GM18867 (cell line): ENCODE measurements at regions not wholly inside any gene's neighbourhood (a gene's known extent, or its start where the extent isn't known, plus 50 kb on each side); places are given as distances from the start of the nearest gene placed in this dataset.

Source experiments
- ATAC-seq: cut with Tn5 transposase; IDR thresholded peaks from one replicate; pipeline ENCODE4 v1.9.1; 2021; ENCODE audit warnings: mild to moderate bottlenecking, moderate library complexity; ENCODE audit not compliant: unreplicated experiment

DNA sequence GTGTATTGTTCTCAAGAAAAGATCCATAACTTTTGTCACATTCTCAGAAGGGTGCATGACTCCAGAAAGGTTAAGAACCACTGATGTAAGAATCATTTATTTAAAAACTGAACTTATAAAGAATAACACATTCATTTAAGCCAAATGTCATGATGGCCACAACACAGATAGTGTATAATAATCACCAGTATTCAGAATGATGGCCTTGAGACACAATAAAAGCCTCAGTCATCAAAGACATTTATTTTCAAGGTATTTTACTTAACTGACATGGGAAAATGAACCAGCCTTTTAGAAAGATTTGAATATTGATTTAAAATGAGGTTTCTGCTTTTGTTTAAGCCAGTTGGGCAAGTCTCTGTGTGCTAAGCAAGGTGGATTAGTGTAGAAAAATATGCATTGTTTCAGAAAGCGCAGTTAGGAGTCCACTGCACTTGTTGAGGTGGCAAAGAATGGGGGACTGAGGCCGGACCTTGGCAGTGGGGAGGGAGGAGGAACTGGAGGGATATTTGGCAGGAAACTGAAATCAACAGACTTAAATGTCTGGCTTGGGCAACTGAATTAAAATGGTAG, 371.9 kb upstream of the ESRRG start:
- ATAC-seq, result no peak

DNA sequence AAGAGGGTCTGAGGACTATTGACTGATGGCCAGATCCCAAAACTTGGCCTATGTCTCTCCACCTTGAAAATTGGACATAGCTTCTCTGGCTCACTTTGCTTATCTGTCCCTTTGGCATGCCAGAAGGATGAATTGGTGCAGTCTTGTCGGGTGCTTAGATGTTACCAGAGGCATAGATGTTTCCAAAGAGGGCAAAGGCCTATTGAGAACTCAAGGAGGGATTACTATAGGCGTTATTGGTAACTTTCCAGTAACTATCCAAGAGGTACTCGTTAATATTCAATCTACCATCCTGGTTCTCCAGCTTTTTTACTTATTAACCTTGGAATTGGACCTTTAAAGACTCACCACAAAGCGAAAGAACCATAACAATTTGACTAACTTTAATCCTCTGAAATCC, 368.3 kb upstream of the ESRRG start:
- ATAC-seq, result no peak

DNA sequence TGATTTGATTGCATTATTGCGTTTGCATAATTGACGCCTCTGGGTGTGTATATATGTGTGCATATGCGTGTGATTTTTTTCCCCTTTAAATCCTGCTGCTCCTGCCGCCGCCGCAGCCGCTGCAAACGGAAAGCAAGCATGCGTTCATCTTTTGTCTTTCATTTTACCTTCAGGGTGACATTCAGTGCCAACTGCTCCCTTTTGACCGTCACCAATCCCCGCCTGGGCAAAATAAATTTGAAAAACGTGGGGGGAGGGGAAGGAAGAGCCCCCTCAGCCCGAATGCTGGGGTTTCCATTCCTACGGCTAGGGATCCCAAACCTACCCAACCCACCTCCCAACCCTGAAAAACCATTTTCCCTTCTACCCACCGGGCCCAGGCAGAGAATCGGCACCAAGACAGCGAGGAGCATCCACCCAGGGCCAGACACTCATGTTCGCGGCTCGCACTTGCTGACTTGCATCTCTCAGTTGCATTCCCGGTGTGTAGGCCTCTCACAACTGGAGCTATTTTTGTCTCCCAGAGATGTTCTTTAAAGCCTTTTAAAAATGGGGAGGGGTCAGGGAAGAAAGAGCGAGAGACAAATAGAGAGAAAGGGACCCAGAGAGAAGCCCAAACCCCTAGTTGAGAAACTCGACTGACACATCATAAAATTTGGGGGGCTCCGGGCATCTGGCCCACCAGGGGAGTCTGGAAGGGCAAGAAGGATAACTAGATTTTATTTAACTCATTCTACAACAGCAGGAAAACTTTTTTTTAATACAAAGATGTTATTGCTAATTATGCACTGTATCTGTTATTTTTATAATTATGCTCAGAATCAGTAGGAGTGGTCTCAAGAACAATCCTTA, 367.1 kb upstream of the ESRRG start:
- ATAC-seq, result no peak

DNA sequence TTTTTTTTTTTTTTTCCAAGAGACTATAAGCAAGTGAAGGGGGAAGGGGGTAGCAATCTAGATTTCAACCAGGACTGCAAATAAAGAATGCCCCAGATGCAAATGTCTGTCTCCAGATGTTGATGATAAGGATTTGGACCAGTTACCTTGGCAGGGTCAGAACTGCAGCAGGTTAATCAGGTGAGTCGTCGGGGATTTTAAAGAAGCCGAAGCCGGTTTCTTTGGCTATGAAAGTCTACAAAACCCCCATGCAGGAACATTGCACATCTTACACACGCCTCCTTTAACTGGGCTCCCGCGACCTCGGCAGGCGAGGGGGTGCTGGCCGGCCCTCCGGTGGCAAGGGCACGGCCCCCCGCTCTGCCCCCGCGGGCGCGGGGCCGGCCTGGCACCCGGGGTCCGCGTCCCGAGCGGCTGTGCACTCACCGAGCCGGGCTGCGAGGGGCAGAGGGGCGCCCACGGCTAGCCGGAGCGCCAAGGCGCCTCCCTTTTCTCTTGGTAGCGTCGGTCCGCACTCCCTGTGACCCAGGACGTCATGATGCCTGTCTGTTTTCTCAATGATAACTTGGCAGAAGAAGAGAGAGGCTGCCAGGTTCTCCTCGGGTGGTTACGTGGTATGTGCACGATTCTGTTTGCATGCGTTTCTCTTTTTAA, 366.3 kb upstream of the ESRRG start:
- no peak for ATAC-seq

DNA sequence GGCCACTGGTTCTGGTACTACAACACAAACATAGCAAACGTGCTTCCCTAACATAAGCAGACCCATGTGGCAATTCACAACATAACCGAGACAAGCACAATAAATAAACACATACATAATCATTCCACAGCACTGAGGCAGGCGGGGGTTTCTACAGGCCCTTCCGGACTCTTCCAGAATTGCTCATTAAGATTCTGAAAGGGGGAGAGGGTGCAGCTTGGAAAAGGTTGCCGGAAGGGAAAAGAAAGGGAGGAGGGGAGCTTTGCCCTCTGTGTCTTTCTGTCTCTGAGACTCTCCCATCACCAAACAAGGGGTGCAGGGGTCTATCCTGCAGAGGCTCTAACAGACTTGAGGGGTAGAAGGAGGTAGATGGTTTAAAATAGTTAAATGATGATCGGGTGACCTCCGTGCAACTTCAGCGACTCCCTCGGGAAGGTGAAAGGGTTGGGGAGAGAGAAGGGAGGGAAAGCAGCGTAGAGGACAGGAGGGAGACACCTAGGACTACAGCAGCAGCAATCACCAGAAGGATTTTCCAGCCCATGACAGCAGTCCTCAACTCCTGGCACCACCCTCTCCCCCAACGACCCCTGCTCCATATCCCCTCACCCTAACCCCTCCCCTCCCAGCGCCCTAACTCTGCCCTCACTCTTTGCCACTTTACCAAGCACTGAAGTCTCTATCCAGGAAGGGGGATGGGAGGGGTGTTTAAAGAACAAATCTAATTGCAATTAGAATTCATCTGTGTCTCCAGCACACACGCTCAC, 365.5 kb upstream of the ESRRG start:
- no peak for ATAC-seq

DNA sequence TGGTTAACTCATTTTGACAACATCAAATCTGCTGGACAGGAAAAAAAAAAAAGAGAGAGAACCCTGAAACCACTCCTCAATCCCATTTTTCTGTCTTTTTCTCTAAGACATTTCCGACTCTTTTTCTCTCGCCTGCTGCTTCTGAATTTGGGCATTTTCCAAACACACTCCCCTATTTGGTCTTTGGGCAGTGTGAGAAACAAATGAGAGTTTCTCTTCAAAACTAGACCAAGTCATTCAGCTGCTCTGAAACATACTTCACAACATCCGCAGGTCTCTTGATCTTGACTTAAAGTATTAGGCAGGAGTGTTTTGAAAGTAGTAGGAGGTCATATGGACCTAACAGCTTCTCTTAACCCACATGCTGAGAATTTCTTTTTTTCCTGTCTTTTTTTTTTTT, 364.8 kb upstream of the ESRRG start:
- no peak for ATAC-seq

DNA sequence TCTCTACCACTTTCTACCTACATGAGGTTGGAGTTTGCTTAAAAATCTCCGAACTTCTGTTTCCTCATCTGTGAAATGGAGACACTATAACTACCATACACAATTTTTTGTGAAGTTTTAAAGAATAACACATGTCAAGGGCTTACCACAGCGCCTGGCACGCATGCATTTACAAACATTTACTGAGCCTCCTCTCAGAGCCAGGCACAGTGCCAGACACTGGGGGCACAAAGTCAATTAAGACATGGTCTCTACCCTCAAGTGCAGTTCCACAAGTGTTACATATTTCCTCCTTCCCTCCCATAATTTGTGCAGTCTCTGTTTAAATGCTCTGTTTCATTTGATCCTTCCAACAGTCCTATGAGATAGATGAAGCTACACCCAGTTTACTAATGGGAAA, 356.4 kb upstream of the ESRRG start:
- ATAC-seq, result no peak

DNA sequence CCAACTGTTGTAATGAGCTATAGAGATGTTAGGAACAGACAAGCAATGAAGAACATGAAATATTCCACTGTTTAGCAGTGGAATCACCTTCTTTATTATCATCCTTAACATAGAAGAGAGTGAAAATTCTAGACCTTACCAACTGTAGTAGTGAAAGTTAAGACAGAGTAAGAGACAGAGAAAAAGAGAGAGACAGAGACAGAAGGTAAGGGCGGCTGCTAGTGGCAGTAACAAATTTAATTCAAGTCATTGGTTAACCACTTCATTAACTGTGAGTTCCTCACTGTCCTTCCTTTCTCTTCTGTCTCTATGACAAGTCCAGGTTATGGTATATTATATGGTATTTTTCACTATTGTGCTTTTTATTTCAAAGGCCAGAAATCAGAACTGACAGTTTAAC, 355.7 kb upstream of the ESRRG start:
- no peak for ATAC-seq

DNA sequence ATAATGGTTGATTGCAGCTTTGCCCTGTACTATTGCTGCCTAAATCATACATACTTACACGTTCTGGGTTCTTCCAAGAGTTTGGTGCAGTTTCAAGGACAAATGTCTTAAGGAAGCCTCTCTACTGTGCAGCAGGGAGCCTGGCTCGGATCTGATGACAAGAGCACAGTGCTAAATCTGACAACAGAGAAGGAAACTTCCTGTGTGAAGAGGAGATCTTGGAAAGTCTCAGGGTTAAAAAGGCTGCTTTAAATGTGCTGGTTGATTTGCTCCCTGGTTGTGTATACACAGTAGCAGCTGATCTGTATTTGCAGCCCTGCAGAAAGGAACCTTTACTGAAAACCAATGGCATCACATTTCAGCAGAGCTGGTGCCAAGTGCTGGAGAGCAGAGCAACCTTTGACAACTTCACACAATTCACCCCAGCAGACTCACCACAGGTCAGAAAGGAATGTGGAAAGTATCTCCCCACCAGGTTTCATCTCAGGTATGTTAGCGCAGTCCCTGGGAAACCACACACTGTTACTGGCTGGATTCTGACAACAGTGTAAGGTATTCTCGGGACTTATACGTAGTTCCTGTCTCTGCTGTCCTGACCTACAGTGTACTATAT, 355.0 kb upstream of the ESRRG start:
- no peak for ATAC-seq

DNA sequence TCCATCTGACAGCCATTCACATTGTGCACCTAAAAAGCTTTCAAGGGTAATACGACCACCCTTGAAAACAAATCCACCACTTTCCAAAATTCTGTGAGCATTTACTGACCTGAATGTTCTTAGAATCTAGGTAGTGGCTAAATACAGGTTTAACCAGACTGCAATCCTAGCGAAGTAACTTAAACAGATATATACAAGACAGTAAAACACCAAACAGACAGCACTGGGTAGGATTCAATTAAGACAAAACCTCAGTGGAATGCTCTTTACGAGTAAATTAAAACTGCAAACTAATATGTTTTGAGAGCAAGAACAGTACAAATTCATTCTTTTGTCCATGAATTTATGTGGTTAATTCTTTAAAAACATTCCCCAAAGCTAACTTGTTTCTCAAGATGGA, 354.2 kb upstream of the ESRRG start:
- ATAC-seq, result no peak

DNA sequence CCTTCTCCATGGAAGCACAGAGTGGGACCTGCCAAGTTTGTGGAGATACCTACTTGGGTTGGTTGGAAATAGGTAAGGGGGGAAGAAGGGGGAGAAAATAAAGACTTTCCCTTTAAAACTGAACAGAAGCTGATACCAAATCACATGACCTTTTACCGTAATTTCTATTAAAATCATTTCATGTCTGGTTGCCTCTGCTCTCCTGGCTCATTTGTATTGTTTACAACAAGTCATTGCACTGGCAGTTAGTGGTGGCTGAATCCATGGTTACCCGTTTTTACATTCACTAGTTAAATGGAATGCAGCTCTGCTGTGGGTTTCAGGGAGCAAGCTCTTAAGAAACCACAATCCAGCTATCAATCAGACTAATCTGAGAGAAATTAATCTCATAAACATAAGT, 353.7 kb upstream of the ESRRG start:
- no peak for ATAC-seq

DNA sequence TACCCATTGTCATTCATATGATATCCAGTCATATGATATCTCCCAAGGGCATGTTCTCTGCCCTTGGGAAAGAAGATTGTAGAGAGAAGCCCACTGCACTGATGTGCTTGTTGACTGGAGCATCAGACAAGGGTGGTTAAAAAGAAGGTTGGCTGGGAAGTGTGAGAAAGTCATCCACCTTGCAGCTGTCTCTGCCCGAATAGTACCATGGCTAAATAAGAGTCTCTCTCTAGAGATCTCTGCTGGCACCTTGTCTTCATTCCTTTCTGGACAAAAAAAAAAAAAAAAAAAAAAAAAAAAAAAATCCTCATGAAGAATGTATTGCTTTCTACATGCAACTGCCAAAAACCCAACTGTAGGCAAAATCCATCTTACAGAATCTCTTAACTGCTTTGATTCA, 349.7 kb upstream of the ESRRG start:
- ATAC-seq, result no peak

DNA sequence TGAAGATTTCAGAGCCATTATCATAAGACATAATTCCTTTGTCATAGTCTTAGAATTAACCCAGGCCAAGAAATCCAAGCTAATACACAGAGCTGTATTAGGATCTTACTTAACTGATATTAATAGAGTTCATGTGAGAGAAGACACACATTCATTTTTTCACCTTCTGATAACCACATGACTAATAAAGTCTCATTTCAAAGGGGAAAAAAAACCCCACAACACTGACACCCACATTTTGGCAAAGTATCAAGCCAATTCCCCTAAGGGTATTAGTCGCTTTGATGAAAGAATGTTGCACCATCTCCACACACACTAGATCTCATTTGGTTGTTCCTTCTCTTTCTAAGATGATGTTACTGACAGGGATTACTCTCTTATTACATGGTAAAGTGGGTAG, 344.4 kb upstream of the ESRRG start:
- no peak for ATAC-seq

DNA sequence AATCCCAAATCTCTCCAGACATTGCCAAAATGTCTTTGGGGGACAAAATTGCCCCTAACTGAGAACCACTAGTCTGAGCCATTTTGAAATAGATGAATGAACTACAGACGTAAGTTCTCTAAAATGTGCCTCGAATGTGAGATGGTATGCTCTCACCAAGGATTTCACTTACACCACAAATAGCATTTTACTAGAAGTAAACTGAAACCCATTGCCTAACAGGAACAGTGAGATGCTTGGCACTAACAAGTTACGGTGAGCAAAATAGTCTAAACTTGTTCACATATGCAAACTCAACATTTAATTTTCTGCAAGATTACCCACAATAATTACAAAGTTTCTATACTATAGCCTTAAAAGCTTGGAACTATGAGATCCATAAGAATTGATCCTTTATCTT, 343.6 kb upstream of the ESRRG start:
- ATAC-seq, result no peak

DNA sequence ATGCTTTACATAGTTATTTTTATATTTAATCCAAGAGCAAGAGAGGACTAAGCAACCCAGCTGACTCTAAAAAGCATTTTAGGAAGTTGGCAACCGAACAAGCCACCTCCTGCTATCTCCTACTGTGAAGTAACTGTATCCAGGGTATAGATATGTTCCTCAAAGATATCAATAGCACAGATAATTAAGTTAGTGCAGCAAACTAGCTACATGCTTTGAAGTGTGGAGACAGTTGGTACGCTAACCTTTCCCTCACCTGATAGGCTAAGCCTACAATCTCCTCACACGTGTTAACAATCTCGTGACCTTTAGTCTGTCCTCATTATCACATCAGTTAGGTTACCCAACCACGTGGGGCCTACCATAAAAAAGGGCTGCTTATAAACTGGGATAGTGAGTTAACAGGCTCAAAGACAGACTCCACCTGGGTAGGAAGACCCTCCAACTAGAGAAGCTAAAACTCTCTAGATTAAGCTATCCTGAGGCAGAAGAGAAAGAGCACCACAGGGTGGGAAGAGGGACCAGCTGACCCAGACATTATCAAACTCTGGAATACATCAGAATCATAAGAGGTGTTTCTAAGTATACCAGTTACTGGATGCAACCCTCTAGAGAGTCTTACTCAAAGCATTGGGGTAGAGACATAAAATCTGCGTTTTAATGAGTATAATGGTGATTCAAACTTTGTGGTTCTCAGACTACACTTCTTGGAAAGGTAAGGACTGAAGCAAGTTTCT, 340.1 kb upstream of the ESRRG start:
- no peak for ATAC-seq

DNA sequence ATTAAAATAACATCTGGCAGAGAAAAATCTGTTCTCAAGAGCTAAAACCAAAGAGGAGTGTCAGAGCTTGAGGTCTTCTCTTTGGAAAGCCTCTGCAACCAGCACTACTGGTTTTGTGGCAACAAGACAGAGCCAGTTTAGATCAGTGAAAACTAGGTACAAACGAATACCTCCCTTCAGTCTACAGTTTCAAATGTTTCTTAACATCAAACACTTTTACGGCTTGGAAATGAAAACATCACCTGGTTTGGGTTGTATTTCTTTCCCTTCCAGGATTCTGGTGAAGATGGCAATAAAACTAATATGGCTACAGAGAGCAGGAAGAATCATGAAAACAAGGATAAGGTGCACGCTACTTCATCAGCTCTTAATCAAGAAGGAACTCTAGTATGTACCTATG, 339.4 kb upstream of the ESRRG start:
- no peak for ATAC-seq

DNA sequence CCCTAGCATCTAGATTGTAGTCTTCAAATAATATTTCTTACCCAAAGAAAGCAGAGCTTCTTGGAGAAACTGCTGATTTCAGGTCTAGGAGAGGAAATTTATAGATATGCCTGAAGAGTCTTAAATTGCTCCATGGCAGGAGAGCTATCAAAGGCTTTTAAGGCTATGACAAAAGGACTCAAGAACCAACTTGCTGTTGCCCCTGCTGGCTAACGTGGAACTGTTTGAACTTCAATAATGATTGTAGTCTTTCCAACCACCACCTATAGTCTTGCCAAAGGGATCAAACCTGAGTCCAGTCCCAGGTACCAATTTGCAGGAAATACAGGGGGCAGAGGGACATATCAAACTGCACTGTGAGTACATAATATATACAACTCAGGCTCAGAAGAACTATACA, 336.2 kb upstream of the ESRRG start:
- no peak for ATAC-seq

DNA sequence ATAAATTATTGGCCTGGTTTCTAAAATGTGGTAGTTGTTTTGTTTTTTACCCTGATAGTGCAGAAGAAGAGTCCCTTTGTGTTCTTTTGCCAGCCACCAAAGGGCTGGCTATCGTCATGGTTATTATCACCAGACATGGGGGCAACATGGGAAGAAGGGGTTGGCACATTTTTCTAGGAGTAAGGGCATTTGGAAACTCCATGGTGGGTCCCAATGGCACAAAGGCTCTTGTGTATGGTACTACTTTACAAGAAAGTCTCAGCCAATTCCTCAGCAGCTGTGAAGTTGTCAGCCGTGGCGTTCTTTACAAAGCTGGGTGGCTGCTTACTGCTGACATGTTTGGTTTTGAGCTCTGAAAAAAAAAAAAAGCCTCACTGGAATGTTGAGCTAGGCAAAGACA, 330.4 kb upstream of the ESRRG start:
- ATAC-seq, result no peak

DNA sequence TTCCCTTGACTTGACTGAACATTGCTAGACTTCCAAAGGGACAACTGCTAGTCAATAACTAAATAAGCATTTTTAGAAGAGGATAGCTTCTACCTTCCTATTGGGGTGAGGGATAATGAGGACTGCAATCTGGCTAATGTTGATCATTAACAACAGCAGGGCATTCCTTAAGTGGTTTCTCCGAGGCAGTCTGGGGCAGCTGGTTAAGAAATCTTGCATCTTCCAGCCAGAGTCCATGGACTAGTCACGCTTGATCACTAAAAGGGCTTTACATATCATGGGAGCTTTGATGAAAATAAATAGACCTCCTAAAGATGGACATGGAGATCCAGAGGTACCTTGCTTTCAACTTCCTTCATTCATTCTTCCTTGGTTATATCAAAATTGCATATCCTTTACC, 329.4 kb upstream of the ESRRG start:
- no peak for ATAC-seq

DNA sequence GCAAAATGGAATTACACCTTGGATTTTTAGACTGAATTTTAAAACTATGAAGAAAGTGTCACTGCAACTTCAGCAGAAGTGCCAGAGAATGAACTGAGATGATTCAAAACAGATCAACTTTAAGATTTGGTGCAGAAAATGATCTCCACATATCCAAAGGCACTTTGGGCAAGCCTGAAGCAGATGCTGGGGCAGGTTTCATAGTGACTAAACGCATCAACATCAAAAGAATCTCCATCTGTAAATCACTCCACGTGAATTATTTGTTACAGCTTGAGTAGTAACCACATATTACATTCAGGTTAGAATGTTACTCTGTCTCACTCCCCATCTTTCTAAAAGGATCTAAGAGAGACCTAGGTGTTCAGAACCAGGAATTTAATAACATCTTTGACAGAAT, 329.0 kb upstream of the ESRRG start:
- ATAC-seq, result no peak

DNA sequence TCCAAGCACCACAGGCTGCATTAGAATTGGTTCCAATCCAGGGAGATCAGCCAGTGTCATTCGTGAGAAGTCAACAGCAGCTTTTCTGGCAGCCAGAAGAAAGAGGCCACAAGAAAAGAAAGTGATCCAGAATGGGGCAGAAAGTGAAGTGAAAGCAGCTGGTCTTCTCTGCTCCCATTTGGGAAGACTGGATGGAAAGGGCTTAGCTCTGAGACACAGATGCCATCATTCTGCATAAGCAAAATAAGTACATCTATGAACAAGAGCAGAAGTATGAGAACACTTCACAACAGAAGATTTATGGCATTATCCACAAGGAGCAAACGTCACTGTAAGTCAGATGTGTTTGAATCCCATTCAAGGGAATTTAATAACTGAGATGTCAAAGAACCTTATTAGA, 326.5 kb upstream of the ESRRG start:
- no peak for ATAC-seq
